ENCODE measurements at regions not wholly inside any gene's neighbourhood (a gene's known extent, or its start where the extent isn't known, plus 50 kb on each side); places are given as distances from the start of the nearest gene placed in this dataset.

DNA sequence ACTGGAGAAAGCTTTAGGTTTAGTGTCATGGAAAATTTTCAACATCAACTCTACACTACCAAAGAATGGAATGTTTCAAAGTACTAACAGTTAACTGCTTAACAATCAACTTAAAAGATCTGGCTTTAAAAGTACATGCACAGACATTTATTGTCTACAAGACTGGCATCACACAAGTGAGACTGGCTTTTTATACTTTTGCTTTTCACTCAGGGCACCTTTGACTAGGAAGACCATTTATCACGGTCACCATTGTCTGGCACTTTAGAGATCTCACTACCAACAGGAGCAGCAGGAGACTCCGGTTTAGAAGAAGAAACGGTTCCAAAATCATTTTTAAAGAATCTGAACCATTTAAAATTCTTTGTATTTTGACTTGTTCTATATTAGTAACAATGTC is 812.3 kb downstream of the ADGRL2 start:
- TF ChIP-seq POLR2A (IDR thresholded peaks at IDR 0.05) (no peak), EP300 (IDR thresholded peaks at IDR 0.05) (no peak)

All from suprapubic skin (tissue), 2 donors.